ENCODE measurements at regions not wholly inside any gene's neighbourhood (a gene's known extent, or its start where the extent isn't known, plus 50 kb on each side); places are given as distances from the start of the nearest gene placed in this dataset.

GRCh38 chr9:90131568-90131967 lies 511.1 kb downstream of the DIRAS2 start:
- Histone ChIP-seq H3K4me3 (ENCODE audit: insufficient read depth, low read length, poor library complexity, severe bottlenecking) (no peak overlapping the region), H3K79me2 (ENCODE audit: insufficient read depth, low read length) (no peaks in the 10 kb centered on the region), H3F3A (ENCODE audit: insufficient read depth) (no peaks in the 10 kb centered on the region), H3K27ac (ENCODE audit: low read depth, low read length) (no peak overlapping the region), H2AFZ (ENCODE audit: low read depth, low read length, severe bottlenecking) (no peak overlapping the region), H3K9me2 (replicated peaks; ENCODE audit: insufficient read depth, low read length) (no peaks in the 10 kb centered on the region), H4K20me1 (ENCODE audit: low read depth, low read length) (no peaks in the 10 kb centered on the region), H3K27me3 (ENCODE audit: low read length) (no peaks in the 10 kb centered on the region), H3K4me2 (ENCODE audit: low read depth, low read length, poor library complexity, severe bottlenecking) (no peak overlapping the region), H3K9ac (ENCODE audit: low read length) (no peak overlapping the region), H3K36me3 (ENCODE audit: low read length) (no peaks in the 10 kb centered on the region), H3K9me3 (ENCODE audit: insufficient read depth, low read length) (no peaks in the 10 kb centered on the region)
- TF ChIP-seq CTCF (IDR thresholded peaks at IDR 0.05; ENCODE audit: insufficient read depth, low read length, poor library complexity, severe bottlenecking) (no peak), EZH2phosphoT487 (conservative IDR thresholded peaks at IDR 0.05; ENCODE audit: low read length) (no peak)

- Histone ChIP-seq H3K9ac (ENCODE audit: low read length) (no peak overlapping the region), H3K9me2 (replicated peaks; ENCODE audit: insufficient read depth, low read length) (no peaks in the 10 kb centered on the region), H3K79me2 (ENCODE audit: insufficient read depth, low read length) (no peaks in the 10 kb centered on the region), H3K27me3 (ENCODE audit: low read length) (no peaks in the 10 kb centered on the region), H4K20me1 (ENCODE audit: low read depth, low read length) (0 out of 2 replicates have a peak, but pooled peaks cover 4% of the 10 kb centered on the region), H3F3A (ENCODE audit: insufficient read depth) (no peaks in the 10 kb centered on the region), H3K27ac (ENCODE audit: low read depth, low read length) (no peak overlapping the region), H3K36me3 (ENCODE audit: low read length) (no peaks in the 10 kb centered on the region), H3K9me3 (ENCODE audit: insufficient read depth, low read length) (no peaks in the 10 kb centered on the region), H2AFZ (ENCODE audit: low read depth, low read length, severe bottlenecking) (no peak overlapping the region), H3K4me2 (ENCODE audit: low read depth, low read length, poor library complexity, severe bottlenecking) (no peak overlapping the region), H3K4me3 (ENCODE audit: insufficient read depth, low read length, poor library complexity, severe bottlenecking) (no peak overlapping the region)
- TF ChIP-seq EZH2phosphoT487 (conservative IDR thresholded peaks at IDR 0.05; ENCODE audit: low read length) (no peak), CTCF (IDR thresholded peaks at IDR 0.05; ENCODE audit: insufficient read depth, low read length, poor library complexity, severe bottlenecking) (no peak)
Measured at GRCh38 chr9:90132866-90133265, 509.8 kb downstream of the DIRAS2 start.

GRCh38 chr9:90137801-90138200 lies 504.8 kb downstream of the DIRAS2 start:
- Histone ChIP-seq H3F3A (ENCODE audit: insufficient read depth) (no peaks in the 10 kb centered on the region), H2AFZ (ENCODE audit: low read depth, low read length, severe bottlenecking) (no peak overlapping the region), H3K79me2 (ENCODE audit: insufficient read depth, low read length) (no peaks in the 10 kb centered on the region), H3K36me3 (ENCODE audit: low read length) (no peaks in the 10 kb centered on the region), H3K9ac (ENCODE audit: low read length) (no peak overlapping the region), H3K9me2 (replicated peaks; ENCODE audit: insufficient read depth, low read length) (no peaks in the 10 kb centered on the region), H3K27ac (ENCODE audit: low read depth, low read length) (no peak overlapping the region), H4K20me1 (ENCODE audit: low read depth, low read length) (0 out of 2 replicates have a peak, but pooled peaks cover 4% of the 10 kb centered on the region), H3K4me2 (ENCODE audit: low read depth, low read length, poor library complexity, severe bottlenecking) (no peak overlapping the region), H3K27me3 (ENCODE audit: low read length) (no peaks in the 10 kb centered on the region), H3K4me3 (ENCODE audit: insufficient read depth, low read length, poor library complexity, severe bottlenecking) (no peak overlapping the region), H3K9me3 (ENCODE audit: insufficient read depth, low read length) (no peaks in the 10 kb centered on the region)
- no peak for TF ChIP-seq EZH2phosphoT487 (conservative IDR thresholded peaks at IDR 0.05; ENCODE audit: low read length)
- no peak for TF ChIP-seq CTCF (IDR thresholded peaks at IDR 0.05; ENCODE audit: insufficient read depth, low read length, poor library complexity, severe bottlenecking)

All from SU-DHL-6 (cell line).